Right renal pelvis (tissue), 4 donors: ENCODE measurements at regions not wholly inside any gene's neighbourhood (a gene's known extent, or its start where the extent isn't known, plus 50 kb on each side); places are given as distances from the start of the nearest gene placed in this dataset.
"Not testable (repeated sequence)": the region's sequence is repeated elsewhere in the genome, so short reads cannot be mapped to it uniquely, and the experiment has no call there.

Experiments used
- DNase-seq, 4 donors: peaks; one replicate each; pipeline ENCODE4 v3.0.0-alpha.2; 2013; ENCODE audit warnings: low read depth in 4 of 4, low spot score in 3 of 4, missing footprints in 1 of 4

DNA sequence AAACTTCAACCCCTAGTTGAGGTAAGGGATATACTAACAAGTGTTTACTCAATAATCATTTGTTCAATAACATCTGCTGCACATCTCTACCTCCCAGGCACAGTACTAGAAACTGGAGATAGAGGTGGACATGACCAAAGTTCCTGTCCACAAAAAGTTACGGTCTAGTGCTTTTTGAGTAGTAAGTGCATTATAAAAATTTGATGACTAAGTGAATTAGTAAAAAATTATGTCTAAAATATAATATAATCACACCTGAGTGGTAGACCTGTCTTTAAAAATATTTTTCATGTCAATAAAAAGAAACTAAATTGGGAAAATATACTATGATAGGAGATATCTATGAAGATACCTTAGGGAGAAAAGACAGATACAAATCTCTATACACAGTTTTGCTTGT lies 121.5 kb upstream of the FHIT start:
- no peak for DNase-seq

DNA sequence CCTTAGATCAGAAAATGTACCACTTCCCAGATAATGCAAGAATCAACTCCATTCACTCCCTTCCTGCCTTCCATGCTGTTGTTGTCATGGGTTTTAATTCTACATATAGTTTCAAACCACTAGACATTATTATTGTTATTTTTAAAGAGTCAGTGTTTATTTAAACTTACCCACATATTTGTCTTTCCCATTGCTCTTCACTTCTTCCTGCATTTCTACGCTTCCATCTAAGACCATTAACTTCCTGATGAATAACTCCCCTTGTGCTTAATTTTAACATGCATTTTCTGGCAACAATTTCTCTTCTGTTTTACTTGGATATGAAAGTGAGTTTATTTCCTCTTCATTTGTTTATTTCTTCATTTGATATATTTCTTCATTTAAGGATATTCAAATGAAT lies 127.1 kb upstream of the FHIT start:
- DNase-seq, result no peak

DNA sequence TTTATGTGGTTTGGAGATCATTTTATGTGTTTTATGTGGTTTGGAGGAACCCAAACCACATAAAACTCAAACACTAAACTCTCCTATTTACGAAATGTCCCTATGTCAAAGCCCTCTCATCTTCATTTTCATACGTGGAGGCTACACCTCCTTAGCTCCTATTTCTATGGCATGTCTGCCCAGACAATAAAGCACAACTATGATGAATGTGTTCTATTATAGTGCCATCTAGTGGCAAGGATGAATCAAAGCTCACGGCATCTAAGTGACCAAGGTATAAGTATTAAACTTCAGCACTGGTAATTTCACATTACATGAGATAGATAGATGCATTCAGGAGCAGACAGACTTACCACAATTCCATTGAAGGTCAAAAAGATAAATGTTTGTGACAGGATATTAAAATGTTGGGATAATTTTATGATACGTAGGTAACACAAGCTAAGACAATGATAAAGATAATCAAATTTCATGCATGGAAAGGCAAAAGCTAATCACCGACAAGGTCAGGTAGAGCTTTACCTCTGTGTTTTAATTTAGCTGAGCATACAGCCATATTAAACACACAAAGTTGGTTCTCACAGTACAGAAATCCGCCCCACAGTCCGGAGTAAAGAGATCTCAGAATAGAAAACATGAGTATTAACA lies 130.6 kb upstream of the FHIT start:
- DNase-seq, result no peak

DNA sequence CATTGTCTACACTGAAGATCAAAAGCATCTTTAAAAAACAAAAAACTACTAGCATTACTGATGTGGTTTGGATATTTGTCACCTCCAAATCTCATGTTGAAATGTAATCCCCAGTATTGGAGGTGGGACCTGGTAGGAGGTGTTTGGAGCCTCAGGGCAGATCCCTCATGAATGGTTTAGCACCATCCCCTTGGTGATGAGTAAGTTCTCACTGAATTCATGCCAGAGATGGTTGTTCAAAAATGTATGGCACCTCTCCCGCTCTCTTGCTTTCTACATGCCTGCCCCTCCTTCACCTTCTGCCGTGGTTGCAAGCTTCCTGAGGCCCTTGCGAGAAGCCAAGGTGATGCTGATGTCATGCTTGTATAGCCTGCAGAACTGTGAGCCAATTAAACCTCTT lies 136.6 kb upstream of the FHIT start:
- no peak for DNase-seq

DNA sequence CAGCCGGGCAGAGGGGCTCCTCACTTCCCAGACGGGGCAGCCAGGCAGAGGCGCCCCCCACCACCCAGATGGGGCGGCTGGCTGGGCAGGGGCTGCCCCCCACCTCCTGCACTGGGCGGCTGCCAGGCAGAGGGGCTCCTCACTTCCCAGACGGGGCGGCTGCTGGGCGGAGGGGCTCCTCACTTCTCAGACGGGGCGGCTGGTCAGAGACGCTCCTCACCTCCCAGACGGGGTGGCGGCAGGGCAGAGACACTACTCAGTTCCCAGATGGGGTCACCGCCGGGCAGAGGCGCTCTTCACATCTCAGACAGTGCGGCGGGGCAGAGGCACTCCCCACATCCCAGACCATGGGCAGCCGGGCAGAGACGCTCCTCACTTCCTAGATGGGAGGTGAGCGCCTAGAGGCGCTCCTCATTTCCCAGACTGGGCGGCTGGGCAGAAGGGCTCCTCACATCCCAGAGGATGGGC lies 142.3 kb upstream of the FHIT start:
- not testable (repeated sequence) for DNase-seq

DNA sequence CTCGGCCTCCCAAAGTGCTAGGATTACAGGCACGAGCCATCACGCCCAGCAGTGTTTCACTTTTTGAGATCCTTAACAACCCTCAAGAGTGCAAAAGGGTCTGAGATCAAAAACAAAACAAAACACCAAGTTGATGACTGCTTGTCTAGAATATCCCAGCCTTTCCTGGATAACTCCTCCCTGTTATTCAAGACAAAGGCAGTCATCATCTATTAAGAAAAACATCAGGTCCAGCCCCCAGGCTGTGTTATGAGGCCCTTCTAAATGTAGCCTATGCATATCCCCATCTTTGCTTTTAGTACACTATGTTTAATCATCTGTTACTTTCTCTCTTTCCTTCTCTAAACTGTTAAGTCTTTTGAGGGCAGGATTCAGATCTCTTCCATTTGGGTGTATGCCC lies 150.1 kb upstream of the FHIT start:
- DNase-seq, result no peak

DNA sequence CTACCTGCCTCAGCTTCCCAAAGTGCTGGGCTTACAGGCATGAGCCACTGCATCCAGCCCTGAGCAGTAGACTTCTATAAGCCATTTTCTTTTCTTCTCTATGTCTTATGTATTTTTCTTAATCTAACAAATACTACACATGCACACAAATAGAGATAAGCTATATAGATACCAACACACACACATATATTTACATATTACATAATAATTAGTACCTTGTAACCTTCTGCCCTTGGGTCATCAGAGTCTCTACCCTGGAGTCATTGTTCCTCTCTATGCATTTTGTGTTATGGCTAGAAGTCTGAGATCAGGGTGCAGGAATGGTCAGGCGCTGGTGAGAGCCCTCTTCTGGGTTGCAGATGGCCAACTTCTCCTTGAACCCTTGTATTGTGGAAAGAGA lies 154.0 kb upstream of the PTPRG start:
- no peak for DNase-seq

DNA sequence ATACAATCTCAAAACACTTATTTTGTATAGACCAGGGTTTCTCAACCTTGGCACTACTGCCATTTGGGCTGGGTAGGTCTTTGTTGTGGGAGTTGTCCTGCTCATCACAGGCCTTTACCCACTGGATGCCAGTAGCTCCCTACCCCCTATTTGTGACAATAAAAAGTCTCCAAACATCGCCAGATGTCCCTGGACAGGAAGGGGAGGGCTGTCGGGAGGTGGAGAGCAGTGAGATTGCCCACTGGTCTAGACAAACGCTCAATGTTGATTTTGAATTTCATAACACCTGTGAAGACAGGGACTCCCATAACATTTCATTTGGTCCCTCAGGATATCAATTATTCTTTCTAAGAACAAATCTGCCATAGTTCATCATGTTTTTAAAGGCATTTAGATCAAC lies 151.7 kb upstream of the PTPRG start:
- DNase-seq, result no peak

DNA sequence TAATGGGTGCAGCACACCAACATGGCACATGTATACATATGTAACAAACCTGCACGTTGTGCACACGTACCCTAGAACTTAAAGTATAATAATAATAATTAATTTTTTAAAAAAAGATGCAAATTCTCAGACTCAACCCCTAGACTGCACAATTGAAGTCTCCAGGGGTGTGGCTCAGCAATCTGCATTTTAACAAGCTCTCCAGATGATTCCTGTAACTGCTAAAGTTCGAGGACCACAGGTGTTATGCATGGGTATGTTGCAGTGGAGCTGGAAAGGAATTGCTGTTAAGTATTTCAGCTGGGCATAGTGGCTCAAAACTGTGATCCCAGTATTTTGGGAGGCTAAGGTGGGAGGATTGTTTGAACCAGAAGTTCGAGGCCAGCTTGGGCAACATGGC lies 151.0 kb upstream of the PTPRG start:
- not testable (repeated sequence) for DNase-seq

DNA sequence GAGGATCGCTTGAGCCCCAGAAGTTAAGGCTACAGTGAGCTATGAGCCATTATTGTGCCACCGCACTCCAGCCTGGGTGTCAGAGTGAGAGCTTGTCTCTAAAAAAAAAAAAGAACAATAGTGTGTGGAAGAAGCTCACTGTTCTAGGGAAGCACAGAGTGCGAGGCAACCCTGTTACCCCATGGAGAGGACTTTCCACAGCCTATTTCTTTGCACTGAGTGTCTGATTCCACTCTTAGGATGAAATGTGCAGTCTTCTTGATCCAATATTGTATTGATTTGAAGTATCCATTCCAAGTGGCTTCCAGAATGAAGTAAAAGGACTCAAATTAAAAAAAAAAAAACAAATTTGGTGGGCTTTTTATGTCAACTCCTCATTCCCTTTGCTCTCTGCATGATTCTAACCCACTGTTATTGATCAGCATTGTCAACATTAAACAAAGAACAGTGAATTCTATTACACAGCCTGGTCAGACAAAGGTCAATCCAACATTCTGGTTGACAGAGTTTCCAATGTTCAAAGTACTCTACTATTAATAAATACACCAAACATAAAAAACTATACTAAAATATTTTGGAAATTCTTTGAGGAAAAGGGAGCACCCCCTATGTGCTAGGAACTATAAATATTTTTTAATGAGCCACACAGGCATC lies 150.2 kb upstream of the PTPRG start:
- DNase-seq, result no peak

DNA sequence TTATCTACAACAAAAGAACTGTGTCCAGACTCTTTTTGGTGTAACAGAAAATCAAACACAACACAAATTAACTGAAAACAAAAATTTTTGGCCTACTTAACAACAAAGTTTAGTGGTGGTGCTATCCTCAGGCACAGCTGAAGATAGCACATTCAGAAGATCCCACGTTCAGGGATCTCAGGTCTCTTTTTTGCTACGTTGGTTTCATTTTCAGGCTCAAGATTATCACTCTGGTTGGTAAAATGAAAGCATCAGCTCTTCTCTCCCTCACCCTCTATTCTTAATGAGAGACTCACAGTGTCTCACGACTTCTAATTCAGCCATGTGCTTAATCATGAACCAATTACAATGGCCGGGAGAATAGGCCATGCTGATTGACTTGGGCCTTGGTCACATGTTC lies 146.9 kb upstream of the PTPRG start:
- DNase-seq, result no peak

DNA sequence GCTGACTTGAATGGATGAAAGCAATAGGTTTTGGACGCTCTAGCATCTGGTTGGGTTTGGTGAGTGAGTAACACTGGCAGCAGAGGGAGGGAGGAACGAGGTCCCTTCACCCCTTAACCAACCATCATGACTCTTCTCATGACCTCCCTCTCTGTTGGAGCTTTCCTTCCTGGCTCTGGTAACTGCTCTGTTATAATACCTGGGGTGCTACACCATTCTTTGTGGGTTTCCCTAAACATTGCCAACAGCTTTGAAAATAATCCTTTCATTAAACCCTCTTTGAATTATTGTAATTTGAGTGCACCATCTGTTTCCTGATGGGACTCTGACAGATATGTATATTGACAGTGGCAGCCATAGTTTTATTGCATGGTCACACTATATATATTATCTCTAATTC lies 146.2 kb upstream of the PTPRG start:
- no peak for DNase-seq

DNA sequence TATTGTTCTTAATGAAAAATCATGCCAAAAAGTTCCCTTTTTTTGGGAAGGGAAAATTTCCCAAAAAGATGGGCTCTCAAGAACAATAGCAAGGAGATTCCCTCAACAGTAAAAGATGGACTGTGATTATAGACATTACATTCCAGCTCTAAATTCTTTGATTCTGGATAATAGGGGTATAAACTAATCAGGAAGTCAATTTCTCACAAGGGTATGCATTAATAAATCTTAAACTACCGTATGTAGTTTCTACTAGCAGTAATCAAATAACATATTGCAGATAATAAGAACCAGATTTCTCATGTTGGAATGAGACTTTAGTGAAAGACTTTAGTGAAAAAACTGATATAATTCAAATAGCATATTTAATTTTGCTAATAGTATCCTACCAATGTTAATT lies 144.8 kb upstream of the PTPRG start:
- no peak for DNase-seq

DNA sequence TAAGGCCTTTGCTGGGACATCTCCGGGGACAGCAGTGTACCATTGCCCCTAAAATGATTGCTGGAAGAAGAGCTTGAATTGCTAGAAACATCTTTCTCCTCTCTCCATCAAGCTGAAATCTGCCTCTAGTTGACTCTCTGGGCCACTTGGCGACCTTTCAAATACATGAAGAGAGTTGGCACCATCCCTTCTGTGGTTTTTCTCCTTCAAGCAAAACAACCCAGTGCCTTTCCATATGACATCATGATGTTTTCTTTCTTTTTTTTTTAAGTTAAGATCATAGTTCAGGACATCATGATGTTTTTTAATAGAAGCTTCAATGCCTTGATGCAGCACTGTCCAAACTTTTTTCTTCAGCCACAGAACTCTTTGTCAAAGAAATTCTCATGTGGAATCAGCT lies 144.0 kb upstream of the PTPRG start:
- DNase-seq, result no peak

DNA sequence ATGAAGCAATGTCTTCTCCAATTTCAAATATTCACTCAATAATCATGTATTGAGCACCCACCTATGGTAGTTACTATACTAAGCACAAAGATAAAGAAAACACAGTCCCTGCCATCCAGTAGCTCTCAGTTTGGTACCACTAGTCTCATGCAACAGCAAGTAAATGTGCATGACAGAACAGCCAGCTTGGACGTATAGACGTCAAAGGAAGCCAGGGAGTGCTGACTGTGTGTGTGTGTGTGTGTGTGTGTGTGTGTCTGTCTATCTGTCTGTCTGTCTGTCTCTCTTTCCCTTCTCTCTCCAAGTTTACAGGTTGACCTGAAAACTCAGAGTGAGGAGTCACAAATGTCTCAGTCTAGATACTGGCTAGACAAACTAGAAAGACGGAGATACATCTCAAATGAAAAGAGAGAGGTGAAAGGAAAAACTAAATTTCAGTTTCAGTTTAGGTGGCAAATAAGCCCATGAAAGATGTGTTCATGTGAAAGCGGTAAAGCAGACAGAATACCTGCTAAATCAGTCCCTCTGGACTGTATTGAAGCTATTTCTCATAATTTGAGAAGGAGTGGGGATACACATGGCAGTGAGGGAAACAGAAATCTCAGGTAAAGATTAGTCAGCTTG lies 141.1 kb upstream of the PTPRG start:
- DNase-seq, result no peak

DNA sequence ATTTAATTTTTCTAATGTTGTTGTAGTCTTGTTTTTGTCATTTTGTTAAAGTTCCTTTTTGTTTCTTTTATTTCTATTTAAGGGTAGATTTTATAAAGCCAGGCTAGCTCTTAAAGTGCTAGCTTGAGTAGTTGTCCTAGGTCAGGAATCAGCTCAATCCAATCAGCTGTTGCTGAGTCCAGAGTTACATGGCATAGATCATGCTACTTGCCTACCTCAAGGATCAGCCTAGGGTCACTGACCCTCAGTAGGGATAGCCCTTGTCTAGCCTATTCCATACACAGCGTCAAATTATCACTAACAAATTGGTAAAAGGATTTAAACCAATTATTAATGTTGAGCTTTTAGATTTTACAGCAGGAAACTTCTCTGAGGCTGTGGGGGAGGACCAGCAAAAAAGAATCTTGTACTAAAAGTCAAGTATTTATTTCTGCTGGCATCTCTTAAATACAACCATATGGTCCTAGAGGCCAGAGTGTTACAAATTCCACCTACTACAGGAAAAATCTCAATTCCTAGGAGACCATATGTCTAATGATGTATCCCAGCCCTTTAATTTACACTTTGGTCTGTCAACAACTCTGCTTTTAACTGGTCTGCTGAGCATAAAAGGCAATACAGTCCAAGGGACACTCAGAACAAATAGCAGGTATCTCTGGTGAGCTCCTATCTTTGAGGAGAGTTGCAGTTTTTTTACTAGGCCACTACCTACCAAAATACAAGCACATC lies 138.3 kb upstream of the PTPRG start:
- DNase-seq, result peak in 1 of 4 donors; percentile 10

DNA sequence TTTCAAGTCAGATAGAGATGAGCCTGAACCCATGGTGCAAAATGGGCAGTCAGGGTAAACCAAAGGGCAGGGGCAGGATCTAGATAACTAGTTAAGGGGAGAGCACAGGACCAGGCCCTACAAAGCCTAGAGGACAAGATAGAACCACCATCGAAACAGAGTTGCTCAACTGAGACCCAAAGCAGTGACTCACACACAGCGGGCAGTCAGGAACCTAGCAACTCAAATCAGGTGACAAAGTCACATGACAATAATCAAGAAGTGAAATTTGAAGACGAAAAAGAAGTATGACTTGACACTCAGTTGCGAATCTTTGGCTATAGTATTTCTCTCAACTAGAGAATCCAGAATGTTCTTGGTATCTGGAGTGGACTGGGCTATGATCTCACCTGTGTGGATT lies 136.0 kb upstream of the PTPRG start:
- DNase-seq, result no peak

DNA sequence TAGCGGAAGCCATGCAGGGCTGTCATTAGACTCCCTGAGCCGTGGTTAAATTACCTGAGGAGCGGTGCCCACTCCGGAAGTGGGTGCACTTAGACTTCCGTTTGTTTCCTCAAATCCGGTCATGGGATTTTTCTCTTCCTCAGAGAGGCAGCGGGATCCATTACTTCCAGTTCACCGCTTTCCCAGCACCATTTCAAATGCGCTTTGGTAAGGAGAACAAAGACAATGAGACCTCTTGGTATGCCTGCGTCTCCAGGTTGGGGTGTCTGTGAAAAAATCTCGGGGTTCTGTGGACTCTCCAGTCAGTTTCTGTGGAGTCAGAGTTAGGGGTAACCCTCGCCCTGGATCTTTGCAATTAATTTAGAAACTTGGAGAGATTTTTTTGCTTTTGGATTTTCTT lies 132.3 kb upstream of the PTPRG start:
- no peak for DNase-seq

DNA sequence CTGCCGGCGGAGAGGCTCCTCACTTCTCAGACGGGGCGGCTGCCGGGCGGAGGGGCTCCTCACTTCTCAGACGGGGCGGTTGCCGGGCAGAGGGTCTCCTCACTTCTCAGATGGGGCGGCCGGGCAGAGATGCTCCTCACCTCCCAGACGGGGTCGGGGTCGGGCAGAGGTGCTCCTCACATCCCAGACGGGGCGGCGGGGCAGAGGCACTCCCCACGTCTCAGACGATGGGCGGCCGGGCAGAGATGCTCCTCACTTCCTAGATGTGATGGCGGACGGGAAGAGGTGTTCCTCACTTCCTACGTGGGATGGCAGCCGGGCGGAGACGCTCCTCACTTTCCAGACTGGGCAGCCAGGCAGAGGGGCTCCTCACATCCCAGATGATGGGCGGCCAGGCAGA lies 126.5 kb upstream of the PTPRG start:
- DNase-seq, result not testable (repeated sequence)

DNA sequence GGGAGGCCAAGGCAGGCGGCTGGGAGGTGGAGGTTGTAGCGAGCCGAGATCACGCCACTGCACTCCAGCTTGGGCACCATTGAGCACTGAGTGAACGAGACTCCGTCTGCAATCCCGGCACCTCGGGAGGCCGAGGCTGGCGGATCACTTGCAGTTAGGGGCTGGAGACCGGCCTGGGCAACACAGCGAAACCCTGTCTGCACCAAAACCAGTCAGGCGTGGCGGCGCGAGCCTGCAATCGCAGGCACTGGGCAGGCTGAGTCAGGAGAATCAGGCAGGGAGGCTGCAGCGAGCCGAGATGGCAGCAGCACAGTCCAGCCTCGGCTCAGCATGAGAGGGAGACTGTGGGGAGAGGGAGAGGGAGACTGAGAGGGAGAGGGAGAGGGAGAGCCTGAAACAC lies 126.0 kb upstream of the PTPRG start:
- not testable (repeated sequence) for DNase-seq

DNA sequence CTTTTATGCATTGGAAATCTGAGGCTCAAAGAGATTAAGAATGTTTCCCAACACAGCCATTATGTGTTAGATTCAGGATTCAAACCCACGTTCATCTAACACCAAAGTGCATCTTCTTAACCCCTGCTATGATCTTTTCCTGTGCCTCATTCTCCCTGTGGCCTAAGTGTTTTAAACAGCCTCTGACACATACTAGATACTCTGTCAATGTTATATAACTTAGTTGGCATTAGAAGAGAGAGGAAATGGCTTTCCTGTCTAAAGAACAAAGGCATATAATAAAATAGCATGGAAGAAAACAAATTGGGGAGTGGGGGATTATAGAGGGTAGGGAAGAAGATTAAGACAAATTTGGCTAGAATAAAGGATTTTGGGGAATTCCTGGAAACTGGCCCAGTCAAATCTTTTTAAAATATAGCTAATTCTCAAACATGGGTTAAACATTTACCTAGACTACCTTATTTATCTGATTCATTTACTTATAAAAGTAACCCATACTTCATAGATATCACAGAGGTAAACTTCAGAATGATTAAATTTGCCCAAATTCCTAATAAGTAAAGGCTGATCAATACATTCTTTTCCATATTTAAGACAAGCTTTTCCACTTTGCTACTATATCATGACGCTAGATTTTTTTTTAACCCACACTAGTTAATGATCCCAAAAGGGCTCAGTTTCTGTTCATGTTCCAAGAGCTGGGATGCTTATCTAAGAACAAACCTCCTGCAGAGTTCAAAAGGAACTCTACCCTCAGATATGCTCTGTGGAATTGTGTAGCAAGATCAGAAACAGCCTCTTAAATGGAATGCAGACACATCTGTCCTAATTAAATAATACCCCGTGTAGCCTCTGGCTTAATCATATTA lies 122.9 kb upstream of the PTPRG start:
- no peak for DNase-seq
